ENCODE measurements at regions not wholly inside any gene's neighbourhood (a gene's known extent, or its start where the extent isn't known, plus 50 kb on each side); places are given as distances from the start of the nearest gene placed in this dataset.
"Not testable (repeated sequence)": the region's sequence is repeated elsewhere in the genome, so short reads cannot be mapped to it uniquely, and the experiment has no call there.

GRCh38 chr6:119407156-119407555 lies 57.6 kb upstream of the MAN1A1 start:
- H3K4me3 ChIP-seq (replicated peaks; ENCODE audit: low read depth, low read length) = no peak overlapping the region
- no peak for DNase-seq (ENCODE audit: extremely low read depth, low read depth)
- TF ChIP-seq CTCF (IDR thresholded peaks at IDR 0.05; ENCODE audit: low read depth, low read length, missing control alignments) = no peak

- H3K4me3 ChIP-seq (replicated peaks; ENCODE audit: low read depth, low read length); DNase-seq (ENCODE audit: extremely low read depth, low read depth): not testable (repeated sequence)
These were observed 55.6 kb upstream of the MAN1A1 start for GRCh38 chr6:119405114-119405513.
